ENCODE measurements at regions not wholly inside any gene's neighbourhood (a gene's known extent, or its start where the extent isn't known, plus 50 kb on each side); places are given as distances from the start of the nearest gene placed in this dataset.
"Not testable (repeated sequence)": the region's sequence is repeated elsewhere in the genome, so short reads cannot be mapped to it uniquely, and the experiment has no call there.

DNA sequence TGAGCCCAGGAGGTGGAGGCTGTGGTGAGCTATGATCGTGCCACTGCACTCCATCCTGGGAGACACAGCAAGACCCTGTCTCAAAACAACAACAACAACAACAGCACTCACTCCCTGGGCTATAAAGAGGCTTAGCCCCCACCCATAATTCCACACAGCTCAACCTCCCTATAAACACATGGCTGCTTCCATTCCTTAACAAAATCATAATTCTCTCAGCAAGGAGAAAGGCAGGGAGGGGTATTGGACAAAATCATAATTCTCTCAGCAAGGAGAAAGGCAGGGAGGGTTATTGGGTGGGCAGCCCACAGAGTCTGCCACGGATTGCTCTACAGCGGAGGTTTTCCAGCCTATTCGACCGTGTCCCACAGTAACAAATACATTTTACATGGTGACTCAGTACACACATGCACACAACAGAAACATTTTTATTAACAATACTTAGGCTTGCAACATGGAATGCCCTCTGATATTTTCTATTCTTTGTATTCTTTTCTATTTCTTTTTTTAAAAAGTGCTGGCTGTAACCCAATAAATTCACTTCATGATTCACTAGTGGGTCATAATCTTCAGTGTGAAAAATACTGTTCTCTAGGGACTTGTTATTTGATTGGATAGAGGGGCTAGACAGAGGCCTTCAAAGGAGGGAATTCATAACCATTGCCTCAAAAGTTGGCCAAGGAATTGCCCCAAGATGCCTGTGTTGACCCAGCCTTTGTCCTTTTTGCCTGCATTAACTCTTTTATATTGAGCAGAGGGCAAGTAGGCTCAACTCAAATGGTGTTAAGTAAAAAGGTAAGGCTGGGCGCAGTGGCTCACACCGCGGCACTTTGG lies 50.6 kb upstream of the ZMYND8 start:
- H3K27ac ChIP-seq, result no peak overlapping the region
- no peak overlapping the region for H3K4me3 ChIP-seq

DNA sequence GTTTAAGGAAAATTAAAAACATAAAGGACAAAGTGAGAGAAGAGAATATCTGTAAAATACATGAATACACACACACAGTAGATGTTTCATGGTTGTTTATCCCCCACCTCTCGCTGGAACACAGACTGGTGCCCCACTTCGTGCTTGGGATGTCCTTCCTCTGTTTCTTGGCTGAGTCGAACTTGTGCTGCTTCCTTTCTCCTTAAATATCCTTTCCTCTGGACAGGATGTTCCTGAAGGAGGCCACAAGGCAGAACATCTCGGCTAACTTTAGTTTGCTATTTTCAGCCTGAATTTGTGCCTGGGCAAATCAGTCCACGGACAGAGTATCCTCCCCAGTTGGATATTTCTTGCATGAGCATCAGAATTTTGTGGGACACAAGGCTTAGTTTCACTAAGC lies 54.7 kb upstream of the ZMYND8 start:
- Histone ChIP-seq H3K27ac (peak overlapping the region in 1 of 21 experiments; percentile 47), H3K4me3 (no peak overlapping the region)

DNA sequence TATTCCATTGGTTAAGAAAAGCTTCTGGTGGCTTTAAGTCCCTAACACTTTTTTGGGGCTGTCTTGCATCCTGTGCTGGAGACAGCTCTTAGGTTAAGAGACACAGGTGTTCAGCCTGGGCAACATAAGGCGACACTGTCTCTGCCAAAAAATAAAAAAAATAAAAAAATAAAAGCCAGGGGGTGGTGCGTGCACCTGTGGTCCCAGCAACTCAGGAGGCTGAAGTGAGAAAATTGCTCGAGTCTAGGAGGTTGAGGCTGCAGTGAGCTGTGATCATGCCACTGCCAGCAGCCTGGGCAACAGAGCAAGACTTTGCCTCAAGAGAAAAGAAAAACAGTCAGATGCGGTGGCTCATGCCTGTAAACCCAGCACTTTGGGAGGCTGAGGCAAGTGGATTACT lies 55.6 kb upstream of the ZMYND8 start:
- Histone ChIP-seq H3K4me3 (no peak overlapping the region), H3K27ac (peak overlapping the region in 3 of 21 experiments; percentile 36 to 55 (median 47))

DNA sequence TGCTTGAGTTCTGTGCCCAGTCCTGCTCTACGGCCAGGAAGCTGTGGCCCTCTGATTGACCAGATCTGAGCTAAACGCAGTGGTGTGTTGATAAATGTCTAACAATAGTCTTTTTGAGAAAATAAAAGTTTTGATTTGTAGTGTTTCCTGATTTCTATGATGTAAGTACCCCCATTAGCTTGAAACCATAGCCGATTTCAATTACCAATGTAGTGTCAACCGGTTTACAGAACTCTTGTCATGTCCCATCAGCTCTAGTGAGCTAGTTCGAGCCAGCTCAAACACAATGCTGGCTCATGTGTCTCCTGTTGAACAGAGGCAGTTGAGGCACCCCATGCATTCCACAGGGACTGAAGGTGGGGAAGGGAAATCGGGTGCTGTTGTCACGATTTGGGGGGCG lies 56.7 kb upstream of the ZMYND8 start:
- Histone ChIP-seq H3K27ac (peak overlapping the region in 4 of 21 experiments; percentile 11 to 50 (median 26)), H3K4me3 (no peak overlapping the region)

DNA sequence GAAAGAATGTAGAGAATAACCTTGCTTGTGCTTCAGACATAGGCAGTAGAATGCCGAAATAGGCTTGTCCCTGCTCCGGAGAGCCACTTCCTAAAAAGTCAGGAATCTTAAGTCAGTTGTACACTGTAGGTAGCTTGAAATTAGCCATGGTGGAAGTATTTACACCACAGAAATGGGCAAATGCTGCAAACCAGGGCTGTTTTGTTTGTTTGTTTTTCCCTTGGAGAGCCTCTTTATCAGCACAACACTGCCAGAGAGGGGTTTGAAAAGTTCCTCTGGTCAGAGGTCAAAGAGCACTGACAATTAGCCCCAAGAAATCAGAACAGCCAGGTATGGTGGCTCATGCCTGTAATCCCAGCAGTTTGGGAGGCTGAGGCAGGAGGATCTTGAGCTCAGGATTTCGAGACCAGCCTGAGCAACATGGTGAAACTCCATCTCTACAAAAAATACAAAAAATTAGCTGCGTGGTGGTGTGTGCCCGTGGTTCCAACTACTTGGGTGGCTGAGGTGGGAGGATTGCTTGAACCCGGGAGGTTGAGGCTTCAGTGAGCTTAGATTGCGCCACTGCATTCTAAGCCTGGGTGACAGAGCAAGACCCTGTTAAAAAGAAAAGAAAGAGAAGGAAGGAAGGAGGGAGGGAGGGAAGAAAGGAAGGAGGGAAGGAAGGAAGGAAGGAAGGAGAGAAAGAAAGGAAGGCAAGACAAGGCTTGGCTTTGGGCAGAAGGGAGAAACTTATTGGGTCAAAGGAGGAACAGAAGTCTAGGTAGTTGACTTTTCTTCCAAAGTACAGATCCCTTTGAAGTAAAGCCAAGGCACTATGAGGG lies 61.0 kb upstream of the ZMYND8 start:
- Histone ChIP-seq H3K27ac (peak overlapping the region in 1 of 21 experiments; percentile 87), H3K4me3 (no peak overlapping the region)

DNA sequence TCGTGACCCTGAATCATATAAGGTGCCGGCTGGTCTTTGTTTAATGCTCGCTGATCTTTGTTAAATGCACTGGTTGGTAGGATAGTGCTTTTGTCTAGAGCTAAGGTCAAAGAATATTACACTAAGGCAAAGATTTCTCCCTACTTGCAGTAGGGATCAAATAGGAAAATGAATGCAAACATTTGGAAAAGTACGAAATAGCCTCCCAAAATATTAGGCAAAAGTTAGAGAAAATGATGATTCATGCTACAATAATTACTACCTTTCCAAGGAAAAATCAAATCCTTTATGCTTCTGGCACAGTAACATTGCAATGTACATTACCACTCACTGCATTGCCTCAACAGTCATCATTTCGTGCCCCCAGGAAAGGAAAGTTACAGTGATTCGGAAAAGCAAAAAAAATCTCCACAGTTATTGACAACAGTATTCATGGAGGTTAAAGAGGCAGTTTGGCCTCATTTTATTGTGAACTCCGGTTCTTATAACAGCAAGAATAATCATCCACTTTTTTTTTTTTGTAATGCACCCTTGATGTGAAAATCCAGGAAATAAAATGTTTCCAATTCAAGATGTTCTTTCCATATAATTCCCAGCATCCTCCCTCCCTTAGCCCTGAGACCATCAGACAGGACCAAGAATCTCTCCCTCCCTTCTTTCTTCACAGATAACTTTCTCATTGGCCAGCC lies 61.7 kb upstream of the ZMYND8 start:
- Histone ChIP-seq H3K27ac (no peak overlapping the region), H3K4me3 (no peak overlapping the region)

DNA sequence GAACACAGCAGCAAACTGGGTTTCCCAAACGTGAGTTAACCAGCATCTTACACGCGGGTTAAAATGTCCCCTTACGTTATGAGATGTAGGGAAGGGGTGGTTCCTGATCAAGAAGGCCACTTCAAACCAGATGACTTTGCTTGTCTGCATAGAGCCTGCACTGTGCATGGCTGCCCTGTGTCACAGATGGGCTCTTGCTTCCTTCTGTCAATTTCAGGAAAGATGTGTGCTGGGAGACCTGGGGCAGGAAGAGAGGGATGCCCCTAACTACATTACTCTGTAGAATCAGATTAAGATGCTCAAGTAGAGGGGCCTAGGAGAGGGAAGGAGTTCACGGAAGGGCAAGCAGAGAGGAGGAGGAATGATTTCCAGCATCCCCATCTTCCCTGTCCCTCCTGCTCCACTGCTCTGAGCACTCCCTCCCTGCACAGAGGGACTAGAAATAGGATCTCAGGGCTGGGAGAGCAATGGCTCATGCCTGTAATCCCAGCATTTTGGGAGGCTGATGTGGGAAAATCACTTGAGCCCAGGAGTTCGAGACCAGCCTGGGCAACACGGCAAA lies 63.5 kb upstream of the ZMYND8 start:
- H3K4me3 ChIP-seq, result no peak overlapping the region
- no peak overlapping the region for H3K27ac ChIP-seq

DNA sequence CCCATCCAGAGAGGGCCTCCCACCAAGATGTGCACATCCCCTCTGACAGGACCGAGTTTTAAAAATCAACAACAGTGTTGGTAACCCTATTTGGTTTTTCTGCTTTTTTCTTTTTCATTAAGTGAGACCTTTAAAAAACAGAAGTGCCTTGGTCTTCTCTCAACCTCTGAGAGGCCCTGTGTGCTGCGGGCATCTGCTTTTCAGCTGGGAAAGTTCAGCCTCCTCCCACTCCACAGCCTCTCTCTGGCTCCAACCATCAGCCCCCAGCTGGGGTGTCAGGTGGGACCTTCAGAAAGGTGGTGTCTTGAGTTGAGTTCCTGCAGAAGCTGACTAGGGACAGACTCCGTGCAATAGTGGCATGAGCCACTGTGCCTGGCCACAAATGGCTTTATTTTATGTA lies 64.6 kb upstream of the ZMYND8 start:
- H3K27ac ChIP-seq, result no peak overlapping the region
- no peak overlapping the region for H3K4me3 ChIP-seq

DNA sequence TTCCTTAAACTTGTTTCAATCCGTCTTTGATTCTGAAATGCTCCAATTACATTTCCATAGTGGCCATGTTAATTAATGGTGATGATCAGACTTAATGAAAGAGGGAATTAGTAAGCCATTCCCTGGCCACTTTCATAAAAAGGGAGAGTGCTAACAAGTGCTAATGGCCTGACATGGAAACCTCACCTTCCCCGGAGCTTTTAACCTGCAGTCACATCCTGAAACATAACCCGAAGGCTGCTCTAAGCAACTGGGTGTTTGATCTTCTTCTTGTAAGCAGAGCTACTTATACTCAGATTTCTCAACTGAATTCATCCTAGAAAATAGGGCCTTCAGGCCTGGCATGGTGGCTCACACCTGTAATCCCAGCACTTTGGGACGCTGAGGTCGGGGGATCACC lies 67.1 kb upstream of the ZMYND8 start:
- Histone ChIP-seq H3K27ac (no peak overlapping the region), H3K4me3 (no peak overlapping the region)

DNA sequence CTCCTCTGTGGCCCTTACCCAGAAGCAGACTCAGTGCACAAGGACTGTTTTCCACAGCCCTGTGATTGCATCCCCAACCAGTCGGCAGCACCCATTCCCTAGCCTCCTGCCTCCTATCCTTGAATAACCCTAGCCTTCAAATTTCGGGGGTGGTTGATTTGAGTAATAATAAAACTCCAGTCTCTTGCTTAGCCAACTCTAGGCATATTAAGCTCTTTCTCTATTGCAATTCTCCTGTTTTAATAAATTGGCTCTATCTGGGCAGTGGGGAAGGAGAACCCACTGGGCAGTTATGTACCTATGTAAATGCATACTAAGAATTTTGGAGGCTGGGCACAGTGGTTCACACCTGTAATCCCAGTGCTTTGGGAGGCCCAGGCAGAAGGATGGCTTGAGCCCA lies 70.6 kb upstream of the ZMYND8 start:
- no peak overlapping the region for H3K27ac ChIP-seq
- no peak overlapping the region for H3K4me3 ChIP-seq

DNA sequence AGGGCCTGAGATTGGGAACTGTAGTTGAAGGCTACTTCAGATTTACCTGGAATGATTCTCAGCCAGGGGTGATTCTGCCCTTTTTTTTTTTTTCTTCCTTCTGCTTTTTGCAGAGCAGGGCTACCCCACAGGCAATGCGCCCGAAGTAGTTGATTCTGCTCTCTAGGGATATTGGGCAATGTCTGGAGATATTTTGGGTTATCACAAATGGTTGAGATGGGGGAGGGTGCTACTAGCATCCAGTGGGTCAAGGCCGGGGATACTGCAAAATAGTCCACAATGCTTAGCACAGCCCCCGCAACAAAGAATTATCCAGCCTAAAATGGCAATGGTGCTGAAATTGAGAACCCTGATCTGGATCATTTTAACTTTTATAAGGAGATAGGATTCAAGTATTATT lies 71.2 kb upstream of the ZMYND8 start:
- Histone ChIP-seq H3K27ac (no peak overlapping the region), H3K4me3 (no peak overlapping the region)

DNA sequence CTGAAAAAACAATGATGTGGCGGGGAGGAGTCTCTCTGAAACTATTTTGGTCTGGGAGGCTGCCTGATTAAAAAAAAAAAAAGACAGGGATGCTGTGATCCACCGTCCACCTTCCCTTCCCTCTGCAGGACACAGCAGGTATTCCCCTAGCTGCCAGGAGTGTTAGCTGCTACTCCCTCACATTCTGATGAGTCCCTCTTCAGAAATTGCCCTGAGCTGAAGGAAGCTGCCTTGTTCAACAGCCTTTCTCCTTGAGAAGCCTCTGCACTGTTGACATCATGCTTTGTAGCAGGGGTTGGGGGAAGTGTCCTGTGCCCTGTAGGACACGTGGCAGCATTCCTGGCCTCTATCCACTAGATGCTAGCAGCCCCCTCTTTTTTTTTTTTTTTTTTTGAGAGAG lies 71.7 kb upstream of the ZMYND8 start:
- no peak overlapping the region for H3K4me3 ChIP-seq
- H3K27ac ChIP-seq, result no peak overlapping the region

DNA sequence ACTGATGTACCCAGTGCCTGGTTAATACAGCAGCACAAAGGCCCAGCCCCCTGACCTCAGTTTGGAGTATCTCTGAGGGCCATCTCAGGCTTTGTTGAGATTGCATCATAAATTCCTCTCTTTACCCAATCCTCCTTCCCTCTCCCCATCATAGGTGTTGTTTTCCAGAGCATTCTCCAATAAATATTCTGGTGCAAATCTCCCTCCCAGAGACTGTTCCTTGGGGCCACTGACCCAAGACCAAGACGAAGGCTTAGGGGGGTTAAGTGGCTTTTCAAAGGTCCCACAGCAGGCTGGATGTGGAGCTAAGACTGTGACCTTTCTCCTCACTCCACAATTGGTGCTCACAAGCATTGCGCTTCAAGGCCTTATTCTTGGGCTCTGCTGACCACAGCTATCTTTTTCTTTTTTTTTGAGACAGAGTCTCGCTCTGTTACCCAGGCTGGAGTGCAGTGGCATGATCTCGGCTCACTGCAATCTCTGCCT lies 72.4 kb upstream of the ZMYND8 start:
- no peak overlapping the region for H3K4me3 ChIP-seq
- no peak overlapping the region for H3K27ac ChIP-seq

DNA sequence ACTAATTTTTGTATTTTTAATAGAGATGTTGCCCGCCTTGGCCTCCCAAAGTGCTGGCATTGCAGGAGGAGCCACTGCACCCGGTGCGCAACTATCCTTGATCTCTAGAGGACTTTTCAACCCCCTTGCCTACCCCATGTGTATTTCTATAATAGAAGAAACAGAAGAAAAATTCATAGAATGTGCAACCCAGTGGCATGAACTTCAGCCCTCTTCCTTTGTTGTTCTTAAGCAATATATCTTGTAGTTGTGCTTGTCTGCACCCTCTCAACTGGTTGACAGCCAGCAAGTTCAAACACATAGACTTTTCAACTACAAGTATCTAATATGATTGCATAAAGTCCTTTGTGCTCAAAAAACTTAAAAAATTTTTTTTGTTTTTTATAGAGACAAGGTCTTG lies 72.3 kb upstream of the NCOA3 start:
- no peak overlapping the region for H3K4me3 ChIP-seq
- no peak overlapping the region for H3K27ac ChIP-seq

DNA sequence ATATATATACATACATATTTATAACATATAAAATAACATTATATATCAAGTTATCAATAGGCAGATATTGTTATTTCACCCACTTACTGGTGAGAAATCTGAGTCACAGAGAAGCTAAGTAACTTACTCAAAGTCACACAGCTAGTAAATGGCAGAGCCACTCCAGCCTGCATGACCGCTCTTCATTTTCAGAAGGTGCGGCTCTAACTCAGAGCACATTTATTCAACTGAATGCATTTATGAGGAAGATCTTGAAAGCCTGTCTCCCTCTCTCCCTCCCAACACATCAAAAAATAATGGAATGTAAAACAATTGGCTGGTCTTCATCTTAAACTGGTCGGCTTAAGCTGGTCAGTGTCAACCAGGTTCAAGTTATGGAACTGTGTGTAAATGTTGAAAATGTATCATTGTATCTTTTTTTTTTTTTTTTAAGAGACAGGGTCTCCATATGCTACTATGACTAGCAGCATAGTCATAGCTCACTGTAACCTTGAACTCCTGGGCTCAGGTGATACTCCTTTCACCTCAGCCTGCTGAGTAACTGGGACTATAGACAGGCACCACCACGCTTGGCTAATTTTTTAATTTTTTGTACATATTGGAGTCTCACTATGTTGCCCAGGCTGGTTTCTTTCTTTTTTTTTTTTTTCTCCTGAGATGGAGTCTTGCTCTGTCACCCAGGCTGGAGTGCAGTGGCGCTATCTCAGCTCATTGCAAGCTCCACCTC lies 70.7 kb upstream of the NCOA3 start:
- H3K27ac ChIP-seq, result no peak overlapping the region
- no peak overlapping the region for H3K4me3 ChIP-seq

DNA sequence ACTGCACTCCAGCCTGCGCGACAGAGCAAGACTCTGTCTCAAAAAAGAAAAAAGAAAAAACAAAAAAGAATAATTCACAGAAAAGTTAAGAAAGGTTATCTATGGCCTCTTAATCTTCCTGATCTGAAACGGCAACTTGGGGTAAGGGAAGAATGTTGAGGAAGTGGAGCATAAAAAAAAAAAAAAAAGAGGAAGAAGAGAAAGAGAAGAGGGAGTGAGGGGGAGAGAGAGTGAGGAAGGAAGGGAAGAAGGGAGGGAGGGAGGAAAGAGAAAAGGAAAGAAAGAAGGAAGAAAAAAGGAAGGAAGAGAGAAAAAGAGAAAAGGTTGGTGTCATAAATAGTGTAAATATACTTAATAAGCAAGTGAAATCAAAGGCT lies 68.9 kb upstream of the NCOA3 start:
- peak overlapping the region in 6 of 21 experiments; percentile 8 to 52 (median 38) for H3K27ac ChIP-seq
- no peak overlapping the region for H3K4me3 ChIP-seq

DNA sequence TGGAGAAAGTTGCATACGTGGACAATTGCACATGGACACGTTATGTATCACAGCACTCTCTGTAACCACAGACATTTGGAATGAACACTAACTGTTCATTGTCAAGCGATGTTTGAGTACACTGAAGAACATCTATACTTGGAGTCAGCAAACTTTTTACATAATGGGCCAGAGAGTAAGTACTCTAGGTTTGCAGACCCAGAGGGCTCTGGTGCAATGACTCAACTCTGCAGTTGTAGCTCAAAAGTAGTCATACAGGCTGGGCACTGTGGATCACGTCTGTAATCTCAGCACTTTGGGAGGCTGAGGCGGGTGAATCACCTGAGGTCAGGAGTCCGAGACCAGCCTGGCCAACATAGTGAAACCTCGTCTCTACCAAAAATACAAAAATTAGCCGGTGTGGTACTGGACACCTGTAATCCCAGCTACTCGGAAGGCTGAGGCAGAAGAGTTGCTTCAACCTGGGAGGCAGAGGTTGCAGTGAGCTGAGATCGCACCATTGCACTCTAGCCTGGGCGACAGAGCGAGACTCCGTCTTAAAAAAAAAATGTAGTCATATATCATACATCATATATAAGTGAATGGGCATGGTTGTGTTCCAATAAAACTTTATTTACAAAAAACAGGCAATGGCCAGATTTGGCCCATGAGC lies 67.4 kb upstream of the NCOA3 start:
- not testable (repeated sequence) for H3K4me3 ChIP-seq
- H3K27ac ChIP-seq, result peak overlapping the region in 2 of 21 experiments; percentile 5 to 55

DNA sequence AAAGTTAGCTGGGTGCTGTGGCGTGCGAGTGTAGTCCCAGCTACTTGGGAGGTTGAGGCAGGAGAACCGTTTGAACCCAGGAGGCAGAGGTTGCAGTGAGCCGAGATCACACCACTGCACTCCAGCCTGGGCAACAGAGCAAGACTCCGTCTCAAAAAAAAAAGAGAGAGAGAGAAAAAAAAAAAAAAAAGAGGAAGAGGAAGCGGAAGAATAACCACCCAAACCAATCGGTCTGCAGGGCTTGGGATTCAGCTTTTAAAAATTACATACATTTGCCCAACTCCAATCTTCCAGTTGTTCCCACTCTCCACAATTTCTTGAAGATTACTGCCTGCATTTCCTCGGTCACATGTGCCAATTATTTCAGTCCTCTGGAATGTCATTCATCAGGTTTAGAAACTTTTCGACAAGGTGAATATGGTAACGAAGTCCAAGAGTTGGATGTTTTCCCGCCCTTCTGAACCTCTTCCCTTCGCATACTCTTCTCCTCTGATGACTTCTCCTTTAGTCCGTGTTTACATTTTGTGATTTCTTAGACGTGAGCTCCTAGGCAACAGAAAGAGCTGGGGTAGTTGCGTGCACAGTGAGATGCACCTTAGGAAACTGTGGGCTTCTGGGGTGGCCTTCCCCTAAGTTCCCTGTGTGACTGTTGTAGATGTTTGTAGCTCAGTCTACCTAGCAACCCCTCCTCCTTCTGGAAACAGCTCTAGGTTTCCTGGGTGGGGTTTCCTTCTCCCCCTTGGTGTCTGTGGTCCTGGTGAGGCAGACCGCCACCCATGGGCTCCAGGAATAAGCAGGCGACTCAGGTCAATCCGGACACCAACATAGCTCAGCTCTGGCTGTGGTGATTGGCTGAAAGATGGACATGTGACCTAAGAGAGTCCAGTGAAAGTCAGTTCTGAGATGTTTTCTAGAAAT lies 63.0 kb upstream of the NCOA3 start:
- Histone ChIP-seq H3K27ac (peak overlapping the region in 9 of 21 experiments; percentile 5 to 63 (median 41)), H3K4me3 (no peak overlapping the region)

All from skin epidermis (tissue), 12 donors.